DOHH2 (cell line): ENCODE measurements at regions not wholly inside any gene's neighbourhood (a gene's known extent, or its start where the extent isn't known, plus 50 kb on each side); places are given as distances from the start of the nearest gene placed in this dataset.

Experiments
- H3F3A ChIP-seq: fragments of 200-600 bp; sonication (generic), shearing (Covaris generic); 2 replicates; pipeline ENCODE4 v1.6.0; 2016; ENCODE audit warnings: antibody characterized with exemption, mild to moderate bottlenecking; ENCODE audit not compliant: control insufficient read depth, insufficient read depth
- H3K27ac ChIP-seq: fragments of 200-600 bp; sonication (generic); 2 replicates; pipeline ENCODE4 v1.5.1; 2014; ENCODE audit warnings: low read depth, mild to moderate bottlenecking, low read length, moderate library complexity
- H3K27me3 ChIP-seq: fragments of 200-600 bp; sonication (generic); 2 replicates; pipeline ENCODE4 v1.6.1; 2014; ENCODE audit warnings: mild to moderate bottlenecking, low read length, mixed read lengths; ENCODE audit not compliant: control insufficient read depth
- H3K36me3 ChIP-seq: fragments of 200-600 bp; sonication (generic); 2 replicates; pipeline ENCODE4 v1.6.1; 2014; ENCODE audit warnings: mild to moderate bottlenecking, low read length, moderate library complexity, mixed read lengths; ENCODE audit not compliant: control insufficient read depth
- H3K4me1 ChIP-seq: fragments of 200-600 bp; sonication (generic); 2 replicates; pipeline ENCODE4 v1.6.1; 2014; ENCODE audit warnings: mild to moderate bottlenecking, low read length, mixed read lengths; ENCODE audit not compliant: control insufficient read depth
- H3K4me2 ChIP-seq: fragments of 200-600 bp; sonication (generic); 2 replicates; pipeline ENCODE4 v1.6.0; 2014; ENCODE audit warnings: mild to moderate bottlenecking, low read length, moderate library complexity
- H3K4me3 ChIP-seq: fragments of 200-600 bp; sonication (generic); 2 replicates; pipeline ENCODE4 v1.5.1; 2014; ENCODE audit warnings: mild to moderate bottlenecking, low read length, mixed read lengths
- H3K79me2 ChIP-seq: fragments of 200-600 bp; sonication (generic); 2 replicates; pipeline ENCODE4 v1.6.1; 2014; ENCODE audit warnings: mild to moderate bottlenecking, low read length, mixed read lengths; ENCODE audit not compliant: control insufficient read depth
- H3K9me2 ChIP-seq: fragments of 200-600 bp; sonication (generic); replicated peaks from 2 replicates; pipeline ENCODE4 v1.6.1; 2014; ENCODE audit warnings: mild to moderate bottlenecking, low read length, mixed read lengths; ENCODE audit not compliant: control insufficient read depth
- H3K9me3 ChIP-seq: fragments of 200-600 bp; sonication (generic); 2 replicates; pipeline ENCODE4 v1.6.1; 2014; ENCODE audit warnings: antibody characterized with exemption, low read length, mixed read lengths; ENCODE audit not compliant: control insufficient read depth, insufficient read depth
- H4K20me1 ChIP-seq: fragments of 200-600 bp; sonication (generic); 2 replicates; pipeline ENCODE4 v1.6.0; 2014; ENCODE audit warnings: low read depth, mild to moderate bottlenecking, antibody characterized with exemption, low read length, moderate library complexity; ENCODE audit not compliant: control insufficient read depth, insufficient read depth
- CTCF ChIP-seq: fragments of 200-600 bp; sonication (generic); IDR thresholded peaks from one replicate; pipeline ENCODE4 v1.5.1; 2014; ENCODE audit warnings: antibody characterized with exemption, mild to moderate bottlenecking, low read depth, low read length; ENCODE audit not compliant: poor library complexity, severe bottlenecking
- EZH2phosphoT487 ChIP-seq: fragments of 200-600 bp; sonication (generic); IDR thresholded peaks from 2 replicates; pipeline ENCODE4 v1.6.1; 2017; ENCODE audit warnings: borderline replicate concordance, mild to moderate bottlenecking, antibody characterized with exemption, low read length, moderate library complexity, mixed read lengths

- Histone ChIP-seq H3K27me3 (no peaks in the 10 kb centered on the region), H4K20me1 (no peaks in the 10 kb centered on the region), H3K4me3 (no peak overlapping the region), H3F3A (no peaks in the 10 kb centered on the region), H3K36me3 (no peaks in the 10 kb centered on the region), H3K9me2 (no peaks in the 10 kb centered on the region), H3K4me1 (no peaks in the 10 kb centered on the region), H3K27ac (no peak overlapping the region), H3K4me2 (no peak overlapping the region), H3K79me2 (no peaks in the 10 kb centered on the region), H3K9me3 (peaks cover 5% of the 10 kb centered on the region; the same call in 1 of the 2 replicates)
- TF ChIP-seq CTCF (no peak), EZH2phosphoT487 (no peak)
These were observed 367.6 kb upstream of the NDN start for GRCh38 chr15:24054547-24055245.

GRCh38 chr15:24067733-24068501 is 380.8 kb upstream of the NDN start:
- Histone ChIP-seq H3K79me2 (no peaks in the 10 kb centered on the region), H3K36me3 (no peaks in the 10 kb centered on the region), H3K9me3 (peaks cover 7% of the 10 kb centered on the region; the same call in 1 of the 2 replicates), H3K27me3 (no peaks in the 10 kb centered on the region), H3K4me2 (no peak overlapping the region), H3K4me3 (no peak overlapping the region), H3K27ac (no peak overlapping the region), H3F3A (no peaks in the 10 kb centered on the region), H3K4me1 (no peaks in the 10 kb centered on the region), H4K20me1 (no peaks in the 10 kb centered on the region), H3K9me2 (no peaks in the 10 kb centered on the region)
- TF ChIP-seq EZH2phosphoT487 (no peak), CTCF (no peak)

GRCh38 chr15:24075420-24076089 is 388.4 kb upstream of the NDN start:
- Histone ChIP-seq H3K4me2 (no peak overlapping the region), H4K20me1 (no peaks in the 10 kb centered on the region), H3K27ac (no peak overlapping the region), H3K4me1 (no peaks in the 10 kb centered on the region), H3K9me3 (peaks cover 15% of the 10 kb centered on the region; the same call in 1 of the 2 replicates), H3K79me2 (no peaks in the 10 kb centered on the region), H3K4me3 (no peak overlapping the region), H3K36me3 (no peaks in the 10 kb centered on the region), H3F3A (no peaks in the 10 kb centered on the region), H3K9me2 (no peaks in the 10 kb centered on the region), H3K27me3 (no peaks in the 10 kb centered on the region)
- TF ChIP-seq CTCF (no peak), EZH2phosphoT487 (no peak)
